H1 (cell line): ENCODE measurements at regions not wholly inside any gene's neighbourhood (a gene's known extent, or its start where the extent isn't known, plus 50 kb on each side); places are given as distances from the start of the nearest gene placed in this dataset.
A peak's percentile ranks its signal among the peaks of the same experiment; 100 is the strongest.

Source experiments
- ASH2L ChIP-seq: fragments of 200-600, 300-600 bp; sonication (generic); IDR thresholded peaks from one replicate; pipeline ENCODE4 v1.7.1; 2017; ENCODE audit warnings: low read length
- BACH1 ChIP-seq: IDR thresholded peaks from 2 replicates; pipeline ENCODE4 v1.6.1; 2012; ENCODE audit warnings: low read length, improper control_type of control experiment
- BRCA1 ChIP-seq: IDR thresholded peaks from 2 replicates; pipeline ENCODE4 v1.6.1; 2012; ENCODE audit warnings: low read depth, low read length, improper control_type of control experiment
- CREB1 ChIP-seq: IDR thresholded peaks from 2 replicates; pipeline ENCODE4 v1.6.1; 2012; ENCODE audit warnings: inconsistent platforms
- EGR1 ChIP-seq: IDR thresholded peaks from 2 replicates; pipeline ENCODE4 v1.6.1; 2011; ENCODE audit warnings: low read depth, low read length, borderline replicate concordance
- EP300 ChIP-seq, 2 experiments: IDR thresholded peaks; 1 replicate in 1 of 2; 2 replicates in 1 of 2; pipeline ENCODE4 v1.6.1; 2011 to 2012; ENCODE audit warnings: low read depth in 2 of 2, low read length in 2 of 2, mild to moderate bottlenecking in 2 of 2, borderline replicate concordance in 1 of 2, inconsistent platforms in 1 of 2, moderate library complexity in 1 of 2
- FOSL1 ChIP-seq: IDR thresholded peaks from 2 replicates; pipeline ENCODE4 v1.6.1; 2011; ENCODE audit warnings: mild to moderate bottlenecking, low read depth, low read length, moderate library complexity; ENCODE audit not compliant: insufficient read depth
- GABPA ChIP-seq: IDR thresholded peaks from 2 replicates; pipeline ENCODE4 v1.6.1; 2011; ENCODE audit warnings: mild to moderate bottlenecking, low read length, moderate library complexity, borderline replicate concordance; ENCODE audit not compliant: insufficient read depth
- HDAC2 ChIP-seq, 2 experiments: fragments of 300-600 bp in 1 of 2; sonication (generic) in 1 of 2; IDR thresholded peaks; 2 replicates each; pipeline ENCODE4 v1.6.1; 2011 to 2012; ENCODE audit warnings: low read depth in 2 of 2, low read length in 2 of 2, mild to moderate bottlenecking in 2 of 2, moderate library complexity in 2 of 2, borderline replicate concordance in 1 of 2, inconsistent platforms in 1 of 2
- JUN ChIP-seq: IDR thresholded peaks from 2 replicates; pipeline ENCODE4 v1.6.1; 2011; ENCODE audit warnings: low read depth, mild to moderate bottlenecking, improper control_type of control experiment, low read length
- JUND ChIP-seq: IDR thresholded peaks from 2 replicates; pipeline ENCODE4 v1.6.1; 2011; ENCODE audit warnings: mild to moderate bottlenecking, improper control_type of control experiment, low read length
- KDM5A ChIP-seq: fragments of 200-600 bp; IDR thresholded peaks from 2 replicates; pipeline ENCODE4 v1.7.1; 2012; ENCODE audit warnings: mild to moderate bottlenecking, low read length, inconsistent platforms, mixed read lengths
- PHF8 ChIP-seq: fragments of 200-600 bp; sonication (generic); conservative IDR thresholded peaks from 2 replicates; pipeline ENCODE4 v1.7.1; 2012; ENCODE audit warnings: low read depth, mild to moderate bottlenecking, inconsistent platforms, low read length, moderate library complexity
- POLR2AphosphoS5 ChIP-seq: IDR thresholded peaks from 2 replicates; pipeline ENCODE4 v1.6.1; 2011; ENCODE audit warnings: low read depth, low read length
- RBBP5 ChIP-seq: IDR thresholded peaks from 2 replicates; pipeline ENCODE4 v1.7.1; 2012; ENCODE audit warnings: low read depth, mild to moderate bottlenecking, inconsistent platforms, low read length, moderate library complexity, borderline replicate concordance
- RNF2 ChIP-seq: fragments of 200-900, 300-1000 bp; sonication (generic); IDR thresholded peaks from 2 replicates; pipeline ENCODE4 v1.7.1; 2016; ENCODE audit warnings: borderline replicate concordance, low read depth, mild to moderate bottlenecking, antibody characterized with exemption, low read length; ENCODE audit not compliant: poor library complexity, severe bottlenecking; ENCODE audit errors: missing control alignments
- SIN3A ChIP-seq, 2 experiments: IDR thresholded peaks in 1 of 2; conservative IDR thresholded peaks in 1 of 2; 2 replicates each; pipeline ENCODE4 v1.6.1; 2011 to 2012; ENCODE audit warnings: low read length in 2 of 2, improper control_type of control experiment in 1 of 2, low read depth in 1 of 2, mild to moderate bottlenecking in 1 of 2
- SIX5 ChIP-seq: IDR thresholded peaks from 2 replicates; pipeline ENCODE4 v1.6.1; 2011; ENCODE audit warnings: mild to moderate bottlenecking, low read depth, low read length
- SP1 ChIP-seq: IDR thresholded peaks from 2 replicates; pipeline ENCODE4 v1.6.1; 2011; ENCODE audit warnings: low read depth, low read length
- SP4 ChIP-seq: IDR thresholded peaks from 2 replicates; pipeline ENCODE4 v1.6.1; 2012; ENCODE audit warnings: low read length, inconsistent platforms
- TEAD4 ChIP-seq: IDR thresholded peaks from 2 replicates; pipeline ENCODE4 v1.6.1; 2012; ENCODE audit warnings: low read depth, low read length, inconsistent platforms, mixed read lengths
- YY1 ChIP-seq: IDR thresholded peaks from 2 replicates; pipeline ENCODE4 v1.6.1; 2011; ENCODE audit warnings: low read depth, mild to moderate bottlenecking, low read length
- TF ChIP-seq, protein P1 (sequence below): IDR thresholded peaks from 2 replicates; pipeline ENCODE4 v1.6.1; 2012; ENCODE audit warnings: inconsistent platforms
- TF ChIP-seq, protein P2 (sequence below): IDR thresholded peaks from 2 replicates; pipeline ENCODE4 v1.6.1; 2012; ENCODE audit warnings: inconsistent platforms

- TF ChIP-seq SIN3A (conservative IDR thresholded peaks at IDR 0.05 in 1 of 2, IDR thresholded peaks at IDR 0.05 in 1 of 2; ENCODE audit: low read depth in 1 of 2, low read length in 2 of 2) (no peak), TEAD4 (peak; percentile 51; the same call in 1 of the 2 replicates), SP4 (no peak), SP1 (no peak; the same call in 1 of the 2 replicates), FOSL1 (no peak), CREB1 (no peak), PHF8 (no peak), POLR2AphosphoS5 (no peak), HDAC2 (IDR thresholded peaks at IDR 0.05; ENCODE audit: borderline replicate concordance in 1 of 2, low read depth in 2 of 2, low read length in 2 of 2) (no peak), KDM5A (no peak), BRCA1 (no peak), EGR1 (no peak), ASH2L (no peak), SIX5 (no peak), BACH1 (no peak), GABPA (no peak), RBBP5 (no peak), RNF2 (no peak), EP300 (IDR thresholded peaks at IDR 0.05; ENCODE audit: borderline replicate concordance in 1 of 2, low read depth in 2 of 2, low read length in 2 of 2) (peak in 1 of 2 experiments; percentile 9; a peak in 1 of 3 replicates), YY1 (peak; percentile 36; the same call in 1 of the 2 replicates), JUND (peak; percentile 71; the same call in 1 of the 2 replicates), JUN (0 out of 2 replicates have a peak, but pooled peaks have one; percentile 34)
- TF ChIP-seq, protein P1, sequence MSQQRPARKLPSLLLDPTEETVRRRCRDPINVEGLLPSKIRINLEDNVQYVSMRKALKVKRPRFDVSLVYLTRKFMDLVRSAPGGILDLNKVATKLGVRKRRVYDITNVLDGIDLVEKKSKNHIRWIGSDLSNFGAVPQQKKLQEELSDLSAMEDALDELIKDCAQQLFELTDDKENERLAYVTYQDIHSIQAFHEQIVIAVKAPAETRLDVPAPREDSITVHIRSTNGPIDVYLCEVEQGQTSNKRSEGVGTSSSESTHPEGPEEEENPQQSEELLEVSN = no peak
- TF ChIP-seq, protein P2, sequence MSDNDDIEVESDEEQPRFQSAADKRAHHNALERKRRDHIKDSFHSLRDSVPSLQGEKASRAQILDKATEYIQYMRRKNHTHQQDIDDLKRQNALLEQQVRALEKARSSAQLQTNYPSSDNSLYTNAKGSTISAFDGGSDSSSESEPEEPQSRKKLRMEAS = no peak
- TF ChIP-seq, all 59 proteins: peak for 8
Measured at GRCh38 chr1:103250441-103250861, 142.1 kb upstream of the COL11A1 start (continued).
